GM19240 (cell line): ENCODE measurements at regions not wholly inside any gene's neighbourhood (a gene's known extent, or its start where the extent isn't known, plus 50 kb on each side); places are given as distances from the start of the nearest gene placed in this dataset.

Experiments used
- DNase-seq: peaks from one replicate; pipeline ENCODE4 v3.0.0; 2011; ENCODE audit warnings: low spot score; ENCODE audit not compliant: insufficient read length

GRCh38 chr13:40186626-40187323 is 479.7 kb downstream of the FOXO1 start:
- no peak for DNase-seq

- no peak for DNase-seq
These were observed 479.1 kb downstream of the FOXO1 start for GRCh38 chr13:40187324-40187795.

- DNase-seq: no peak
These were observed 478.4 kb downstream of the FOXO1 start for GRCh38 chr13:40187841-40188591.

- no peak for DNase-seq
These were observed 477.0 kb downstream of the FOXO1 start for GRCh38 chr13:40189426-40189825.

GRCh38 chr13:40189898-40190630 is 476.4 kb downstream of the FOXO1 start:
- no peak for DNase-seq

GRCh38 chr13:40190641-40191100 is 475.8 kb downstream of the FOXO1 start:
- DNase-seq: no peak

- no peak for DNase-seq
These were observed 475.1 kb downstream of the FOXO1 start for GRCh38 chr13:40191186-40191980.

- DNase-seq: no peak
These were observed 474.0 kb downstream of the FOXO1 start for GRCh38 chr13:40192452-40192851.

GRCh38 chr13:40192858-40193257 is 473.6 kb downstream of the FOXO1 start:
- no peak for DNase-seq

GRCh38 chr13:40193286-40194223 is 472.9 kb downstream of the FOXO1 start:
- no peak for DNase-seq

- DNase-seq: no peak
These were observed 472.1 kb downstream of the FOXO1 start for GRCh38 chr13:40194224-40194806.

GRCh38 chr13:40197049-40197448 is 469.4 kb downstream of the FOXO1 start:
- DNase-seq: no peak

- DNase-seq: no peak
These were observed 468.4 kb downstream of the FOXO1 start for GRCh38 chr13:40197936-40198595.

- no peak for DNase-seq
These were observed 466.0 kb downstream of the FOXO1 start for GRCh38 chr13:40200273-40200978.

- DNase-seq: no peak
These were observed 462.2 kb downstream of the FOXO1 start for GRCh38 chr13:40204246-40204645.

GRCh38 chr13:40205771-40206240 is 460.6 kb downstream of the FOXO1 start:
- no peak for DNase-seq

- peak; percentile 44 for DNase-seq
These were observed 460.0 kb downstream of the FOXO1 start for GRCh38 chr13:40206241-40207000.
